ENCODE measurements at regions not wholly inside any gene's neighbourhood (a gene's known extent, or its start where the extent isn't known, plus 50 kb on each side); places are given as distances from the start of the nearest gene placed in this dataset.

GRCh38 chr6:137309078-137309762 is 90.0 kb upstream of the IFNGR1 start:
- ATAC-seq (ENCODE audit: low FRiP score in 2 of 2) = peak; percentile 82 to 92
- Histone ChIP-seq H3K36me3 (no peaks in the 10 kb centered on the region), H3K9me3 (no peaks in the 10 kb centered on the region), H3K27ac (no peak overlapping the region), H3K4me3 (no peak overlapping the region), H3K27me3 (no peaks in the 10 kb centered on the region), H3K4me1 (peaks cover 12 to 22% (median 15%) of the 10 kb centered on the region in 4 donors)
- WGBS, 2 donors = 23 to 24% methylated on average over 6 of the region's 6 CpGs
- peak in 1 of 2 donors; percentile 93 for DNase-seq
- peak in 1 of 2 donors; percentile 50 for TF ChIP-seq POLR2AphosphoS5 (IDR thresholded peaks at IDR 0.05)
- TF ChIP-seq POLR2A (IDR thresholded peaks at IDR 0.05) = no peak
- TF ChIP-seq CTCF (IDR thresholded peaks at IDR 0.05) = no peak

GRCh38 chr6:137307163-137307854 is 88.1 kb upstream of the IFNGR1 start:
- Histone ChIP-seq H3K27me3 (no peaks in the 10 kb centered on the region), H3K9me3 (no peaks in the 10 kb centered on the region), H3K4me3 (no peak overlapping the region), H3K27ac (no peak overlapping the region), H3K4me1 (peaks cover 8 to 14% (median 9%) of the 10 kb centered on the region in 4 donors), H3K36me3 (no peaks in the 10 kb centered on the region)
- DNase-seq (no peak), ATAC-seq (ENCODE audit: low FRiP score in 2 of 2) (peak in 1 of 2 donors; percentile 65)
- TF ChIP-seq EP300 (IDR thresholded peaks at IDR 0.05) = no peak
- TF ChIP-seq CTCF (IDR thresholded peaks at IDR 0.05) = no peak
- no peak for TF ChIP-seq POLR2A (IDR thresholded peaks at IDR 0.05)
- no peak for TF ChIP-seq POLR2AphosphoS5 (IDR thresholded peaks at IDR 0.05)
- 65 to 68% methylated on average over 8 of the region's 8 CpGs for WGBS, 2 donors

GRCh38 chr6:137305691-137306090 is 86.5 kb upstream of the IFNGR1 start:
- Histone ChIP-seq H3K4me1 (peaks cover 8 to 14% (median 9%) of the 10 kb centered on the region in 4 donors), H3K4me3 (no peak overlapping the region), H3K27me3 (no peaks in the 10 kb centered on the region), H3K36me3 (no peaks in the 10 kb centered on the region), H3K9me3 (no peaks in the 10 kb centered on the region), H3K27ac (no peak overlapping the region)
- ATAC-seq (ENCODE audit: low FRiP score in 2 of 2) (no peak), DNase-seq (no peak)
- 90 to 92% methylated on average over 2 of the region's 2 CpGs for WGBS, 2 donors
- TF ChIP-seq EP300 (IDR thresholded peaks at IDR 0.05) (no peak), POLR2AphosphoS5 (IDR thresholded peaks at IDR 0.05) (no peak), CTCF (IDR thresholded peaks at IDR 0.05) (no peak), POLR2A (IDR thresholded peaks at IDR 0.05) (no peak)

- no peak for ATAC-seq (ENCODE audit: low FRiP score in 2 of 2)
- WGBS, 2 donors = 81% methylated on average over 4 of the region's 4 CpGs
- H3K27me3 ChIP-seq = no peaks in the 10 kb centered on the region
- no peak overlapping the region for H3K4me3 ChIP-seq
- H3K36me3 ChIP-seq = no peaks in the 10 kb centered on the region
- peaks cover 3 to 9% (median 4%) of the 10 kb centered on the region in 4 donors for H3K4me1 ChIP-seq
- no peak overlapping the region for H3K27ac ChIP-seq
- TF ChIP-seq CTCF (IDR thresholded peaks at IDR 0.05) (no peak), POLR2A (IDR thresholded peaks at IDR 0.05) (no peak), POLR2AphosphoS5 (IDR thresholded peaks at IDR 0.05) (no peak), EP300 (IDR thresholded peaks at IDR 0.05) (no peak)
- DNase-seq = no peak
- H3K9me3 ChIP-seq = no peaks in the 10 kb centered on the region
Observed at GRCh38 chr6:137304020-137304780, 85.0 kb upstream of the IFNGR1 start.
